ENCODE measurements at regions not wholly inside any gene's neighbourhood (a gene's known extent, or its start where the extent isn't known, plus 50 kb on each side); places are given as distances from the start of the nearest gene placed in this dataset.

DNA sequence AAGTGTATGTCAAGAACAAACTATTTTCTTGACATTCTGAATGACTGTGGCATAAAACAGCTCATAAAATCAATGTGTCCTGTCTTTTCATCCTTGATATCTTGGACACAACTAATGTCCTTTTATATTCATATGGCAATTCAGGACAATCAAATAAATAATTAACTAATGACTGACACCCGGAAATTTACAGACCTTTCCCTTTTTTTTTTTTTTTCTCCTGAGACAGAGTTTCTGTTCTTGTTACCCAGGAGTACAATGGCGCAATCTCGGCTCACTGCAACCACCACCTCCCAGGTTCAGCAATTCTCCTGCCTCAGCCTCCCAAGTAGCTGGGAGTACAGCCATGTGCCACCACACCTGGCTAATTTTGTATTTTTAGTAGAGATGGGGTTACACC, 107.1 kb upstream of the LGSN start:
- Mint-ChIP-seq H3K4me3 (no peak overlapping the region), H3K9me3 (no peaks in the 10 kb centered on the region), H3K4me1 (ENCODE audit: low read depth) (no peaks in the 10 kb centered on the region), H3K27me3 (ENCODE audit: low read depth) (no peaks in the 10 kb centered on the region), H3K27ac (no peak overlapping the region), H3K36me3 (ENCODE audit: low read depth) (no peaks in the 10 kb centered on the region)

DNA sequence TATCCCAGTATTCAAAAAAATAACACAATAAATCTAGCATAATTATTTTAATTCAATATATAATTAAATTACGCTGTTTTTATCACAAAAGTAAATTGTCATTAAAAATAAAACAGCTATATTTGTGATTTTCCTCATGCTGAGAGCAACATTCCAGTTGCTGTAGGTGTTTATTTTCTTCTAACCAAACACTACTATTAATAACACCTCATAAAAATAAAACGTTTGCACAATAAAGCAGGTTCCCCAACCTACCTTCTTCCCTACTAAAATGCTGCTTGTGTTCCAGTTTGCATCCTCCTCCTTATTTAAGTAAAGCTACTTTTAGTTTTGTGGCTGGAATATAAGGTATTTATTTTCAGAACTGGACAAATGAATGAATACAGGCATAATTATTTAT, 108.2 kb upstream of the LGSN start:
- H3K27me3 Mint-ChIP-seq (ENCODE audit: low read depth) = no peaks in the 10 kb centered on the region
- H3K4me1 Mint-ChIP-seq (ENCODE audit: low read depth) = no peaks in the 10 kb centered on the region
- H3K36me3 Mint-ChIP-seq (ENCODE audit: low read depth) = no peaks in the 10 kb centered on the region
- H3K27ac Mint-ChIP-seq = no peak overlapping the region
- H3K9me3 Mint-ChIP-seq = no peaks in the 10 kb centered on the region
- no peak overlapping the region for H3K4me3 Mint-ChIP-seq

DNA sequence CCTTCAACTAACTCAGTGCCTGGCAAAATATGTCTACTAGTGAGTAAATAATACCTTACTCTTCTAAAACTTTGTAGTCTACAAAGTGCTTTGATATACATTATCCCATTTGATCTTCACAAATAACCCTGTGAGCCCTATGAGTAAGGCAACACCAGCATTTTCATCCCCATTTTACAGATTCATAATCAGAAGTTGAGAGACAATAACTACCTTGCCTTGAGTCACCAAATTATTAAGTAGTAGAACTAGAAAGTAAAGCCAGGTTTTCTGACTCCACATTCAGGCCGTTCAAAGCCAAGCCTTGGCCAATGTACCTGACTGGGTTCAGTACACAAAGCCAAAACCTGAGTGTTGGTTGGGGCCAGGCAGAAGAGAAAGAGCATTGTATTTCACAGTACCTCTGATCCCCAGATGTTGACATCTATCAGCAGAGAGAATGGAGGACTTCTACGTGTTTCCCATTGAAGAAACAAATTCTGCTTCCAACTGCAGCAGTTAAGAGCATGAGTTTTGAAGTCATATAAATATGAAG, 111.3 kb upstream of the LGSN start:
- Mint-ChIP-seq H3K36me3 (ENCODE audit: low read depth) (no peaks in the 10 kb centered on the region), H3K27ac (no peak overlapping the region), H3K4me3 (no peak overlapping the region), H3K4me1 (ENCODE audit: low read depth) (no peaks in the 10 kb centered on the region), H3K9me3 (no peaks in the 10 kb centered on the region), H3K27me3 (ENCODE audit: low read depth) (no peaks in the 10 kb centered on the region)

DNA sequence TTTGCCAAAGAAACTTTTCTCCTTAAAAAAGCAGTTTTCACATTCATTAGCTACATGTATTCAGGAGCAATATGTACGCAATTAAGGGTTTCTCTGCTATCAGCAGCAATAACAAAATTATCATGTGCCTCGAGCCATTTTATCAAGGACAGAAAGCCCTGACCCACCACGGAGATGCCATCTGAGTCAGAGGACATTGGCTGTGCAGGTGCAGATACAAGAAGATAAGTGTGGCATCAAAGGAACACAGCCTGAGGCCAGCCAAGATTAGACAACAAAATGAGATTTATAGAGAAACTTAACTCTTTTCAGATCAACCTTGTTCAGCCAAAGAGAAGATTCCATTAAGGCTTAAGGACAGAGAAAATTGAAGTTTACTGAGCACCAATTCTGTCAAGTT, 115.2 kb upstream of the LGSN start:
- H3K36me3 Mint-ChIP-seq (ENCODE audit: low read depth) = no peaks in the 10 kb centered on the region
- H3K9me3 Mint-ChIP-seq = peaks cover 4% of the 10 kb centered on the region
- H3K27ac Mint-ChIP-seq = no peak overlapping the region
- no peaks in the 10 kb centered on the region for H3K4me1 Mint-ChIP-seq (ENCODE audit: low read depth)
- H3K4me3 Mint-ChIP-seq = no peak overlapping the region
- H3K27me3 Mint-ChIP-seq (ENCODE audit: low read depth) = no peaks in the 10 kb centered on the region

DNA sequence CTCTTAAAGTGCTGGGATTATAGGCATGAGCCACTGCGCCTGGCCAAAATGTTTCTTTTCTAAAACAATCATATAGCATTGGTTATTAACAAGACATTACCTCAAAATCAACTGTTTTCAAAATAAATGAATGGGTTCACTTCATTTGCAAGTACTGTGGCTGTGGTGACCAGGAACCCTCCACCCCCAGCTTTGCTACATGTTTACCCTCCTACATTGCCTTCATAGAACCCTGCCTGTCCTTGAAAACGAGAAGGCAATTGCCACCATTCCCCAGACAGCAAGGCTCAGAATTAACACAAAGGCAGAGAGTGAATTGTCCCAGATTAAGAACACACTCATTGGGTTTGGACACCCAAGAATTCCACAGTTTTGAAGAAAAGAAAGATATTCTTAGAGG, 116.6 kb upstream of the LGSN start:
- Mint-ChIP-seq H3K36me3 (ENCODE audit: low read depth) (no peaks in the 10 kb centered on the region), H3K27me3 (ENCODE audit: low read depth) (no peaks in the 10 kb centered on the region), H3K4me3 (no peak overlapping the region), H3K27ac (no peak overlapping the region), H3K9me3 (peaks cover 6% of the 10 kb centered on the region), H3K4me1 (ENCODE audit: low read depth) (peaks cover 1% of the 10 kb centered on the region)

DNA sequence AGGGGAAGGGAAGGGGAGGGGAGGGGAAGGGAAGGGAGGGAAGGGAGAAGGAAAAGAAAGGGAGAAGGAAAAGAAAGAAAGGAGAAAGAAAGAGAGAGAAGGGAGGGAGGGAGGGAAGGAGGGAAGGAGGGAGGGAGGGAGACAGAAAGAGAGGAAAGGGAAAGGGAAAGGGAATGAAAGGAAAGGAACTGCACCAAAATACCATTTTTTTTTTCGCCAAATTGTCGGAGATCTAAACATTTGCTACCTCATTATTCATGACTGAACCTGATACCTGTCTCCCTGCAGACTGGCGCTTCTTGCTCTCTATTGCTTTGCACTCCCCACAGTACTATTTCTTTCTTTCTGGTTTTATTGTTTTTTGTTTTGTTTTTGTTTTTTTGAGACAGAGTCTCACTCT, 117.3 kb upstream of the LGSN start:
- H3K9me3 Mint-ChIP-seq = peaks cover 7% of the 10 kb centered on the region
- H3K27ac Mint-ChIP-seq = no peak overlapping the region
- H3K4me1 Mint-ChIP-seq (ENCODE audit: low read depth) = peaks cover 1% of the 10 kb centered on the region
- no peaks in the 10 kb centered on the region for H3K27me3 Mint-ChIP-seq (ENCODE audit: low read depth)
- no peaks in the 10 kb centered on the region for H3K36me3 Mint-ChIP-seq (ENCODE audit: low read depth)
- no peak overlapping the region for H3K4me3 Mint-ChIP-seq

DNA sequence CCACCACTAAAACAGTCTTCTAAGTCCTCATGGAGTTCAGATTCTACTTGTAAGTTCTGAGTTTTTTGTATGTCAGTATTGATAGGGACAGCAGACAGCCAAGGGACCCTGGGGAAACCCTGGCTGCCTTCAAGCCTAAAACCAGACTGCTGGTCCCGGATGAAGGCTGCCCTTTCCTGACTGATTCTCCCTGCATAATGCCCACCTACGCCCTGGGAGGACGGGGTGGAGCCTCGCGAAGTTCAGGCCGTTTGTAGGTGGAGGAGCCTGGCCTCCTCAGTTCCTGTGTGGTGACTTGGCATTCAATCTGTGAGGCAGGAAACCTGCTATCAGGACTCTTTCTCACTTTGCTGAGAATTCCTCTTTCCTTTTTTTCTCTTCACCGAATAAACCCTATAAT, 120.3 kb upstream of the LGSN start:
- H3K27me3 Mint-ChIP-seq (ENCODE audit: low read depth) = no peaks in the 10 kb centered on the region
- H3K27ac Mint-ChIP-seq = no peak overlapping the region
- no peaks in the 10 kb centered on the region for H3K36me3 Mint-ChIP-seq (ENCODE audit: low read depth)
- H3K4me3 Mint-ChIP-seq = no peak overlapping the region
- H3K9me3 Mint-ChIP-seq = peaks cover 7% of the 10 kb centered on the region
- H3K4me1 Mint-ChIP-seq (ENCODE audit: low read depth) = peaks cover 1% of the 10 kb centered on the region

DNA sequence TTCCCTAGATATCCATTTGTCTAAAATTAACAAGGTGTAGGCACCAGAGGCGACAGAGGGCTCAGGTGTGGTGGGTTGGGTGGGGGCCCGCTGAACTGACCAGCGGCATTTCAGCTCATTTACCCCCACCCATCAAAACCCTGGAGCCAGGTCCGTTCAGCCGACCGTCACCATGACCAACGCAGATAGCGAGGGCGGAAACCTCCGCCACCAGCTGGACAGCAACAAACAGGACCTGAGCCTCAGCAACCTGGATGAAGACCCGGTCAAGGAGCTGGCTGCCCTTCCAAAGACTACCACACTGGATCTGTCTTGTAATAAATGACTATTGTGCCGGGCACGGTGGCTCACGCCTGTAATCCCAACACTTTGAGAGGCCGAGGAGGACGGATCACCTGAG, 120.8 kb upstream of the LGSN start:
- Mint-ChIP-seq H3K27me3 (ENCODE audit: low read depth) (no peaks in the 10 kb centered on the region), H3K9me3 (peaks cover 7% of the 10 kb centered on the region)

DNA sequence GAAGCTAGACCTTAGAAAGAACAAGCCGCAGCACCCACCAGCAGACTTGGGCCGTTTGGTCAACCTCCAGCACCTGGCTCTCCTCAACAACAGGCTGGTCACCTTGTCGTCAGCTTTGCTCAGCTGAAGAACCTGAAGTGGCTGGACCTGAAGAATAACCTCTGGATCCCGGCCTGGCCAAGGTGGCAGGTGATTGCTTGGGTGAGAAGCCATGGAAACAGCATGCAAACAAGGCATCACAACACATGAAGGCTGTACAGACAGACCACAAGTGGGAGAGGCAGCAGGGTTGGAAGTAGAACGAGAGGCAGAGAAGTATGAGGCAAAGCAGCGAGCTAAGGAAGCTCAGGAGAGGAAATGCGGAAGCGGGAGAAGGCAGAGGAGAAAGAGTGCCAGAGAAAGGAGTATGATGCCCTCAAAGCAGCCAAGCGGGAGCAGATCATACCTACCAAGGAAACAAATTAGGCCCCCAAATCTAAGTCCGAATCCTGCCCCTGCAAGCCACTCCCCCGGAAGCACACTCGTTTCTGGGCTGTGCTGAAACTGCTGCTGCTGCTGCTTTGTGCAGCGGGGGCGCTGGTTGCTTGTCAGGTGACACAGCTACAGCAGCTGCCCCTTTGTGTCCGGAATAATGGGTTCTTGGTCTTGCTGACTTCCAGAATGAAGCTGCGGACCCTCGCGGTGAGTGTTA, 121.6 kb upstream of the LGSN start:
- H3K9me3 Mint-ChIP-seq = peaks cover 7% of the 10 kb centered on the region
- H3K4me1 Mint-ChIP-seq (ENCODE audit: low read depth) = peaks cover 1% of the 10 kb centered on the region
- no peak overlapping the region for H3K4me3 Mint-ChIP-seq
- no peaks in the 10 kb centered on the region for H3K36me3 Mint-ChIP-seq (ENCODE audit: low read depth)
- H3K27ac Mint-ChIP-seq = no peak overlapping the region
- H3K27me3 Mint-ChIP-seq (ENCODE audit: low read depth) = no peaks in the 10 kb centered on the region

More for the DNA sequence above, 120.8 kb upstream of the LGSN start:
- H3K4me1 Mint-ChIP-seq (ENCODE audit: low read depth) = peaks cover 1% of the 10 kb centered on the region
- H3K4me3 Mint-ChIP-seq = no peak overlapping the region
- H3K27ac Mint-ChIP-seq = no peak overlapping the region
- no peaks in the 10 kb centered on the region for H3K36me3 Mint-ChIP-seq (ENCODE audit: low read depth)

DNA sequence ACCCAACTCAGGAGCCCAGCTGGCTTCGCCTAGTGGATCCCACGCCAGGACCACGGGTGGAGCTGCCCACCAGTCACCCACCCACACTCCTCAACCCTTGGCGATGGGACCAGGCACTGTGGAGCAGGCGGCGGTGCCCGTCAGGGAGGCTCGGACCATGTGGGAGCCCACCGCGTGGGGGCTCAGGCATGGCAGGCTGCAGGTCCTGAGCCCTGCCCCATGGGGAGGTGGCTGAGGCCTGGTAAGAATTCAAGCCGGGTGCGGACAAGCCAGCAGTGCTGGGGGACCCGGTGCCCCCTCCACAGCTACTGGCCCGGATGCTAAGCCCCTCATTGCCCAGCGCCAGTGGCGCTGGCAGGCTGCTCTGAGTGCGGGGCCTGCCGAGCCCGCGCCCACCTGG, 123.1 kb upstream of the LGSN start:
- Mint-ChIP-seq H3K27me3 (ENCODE audit: low read depth) (no peaks in the 10 kb centered on the region), H3K4me3 (no peak overlapping the region), H3K9me3 (peaks cover 7% of the 10 kb centered on the region)

DNA sequence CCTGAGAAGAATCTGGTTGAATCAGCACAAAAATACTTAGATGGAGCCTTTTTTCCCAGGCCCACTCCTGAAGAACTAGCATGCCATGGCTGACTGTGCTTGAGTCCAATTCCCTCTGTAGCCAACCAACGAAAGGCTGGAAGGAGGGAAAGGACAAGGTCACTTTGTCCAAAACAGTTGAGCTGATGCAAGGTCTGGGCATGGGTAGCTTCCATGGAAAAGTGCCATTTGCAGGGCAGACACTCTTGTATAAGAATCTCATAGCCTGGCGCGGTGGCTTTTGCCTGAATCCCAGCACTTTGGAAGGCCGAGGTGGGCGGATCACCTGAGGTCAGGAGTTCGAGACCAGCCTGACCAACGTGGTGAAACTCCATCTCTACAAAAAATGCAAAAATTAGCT, 125.0 kb upstream of the LGSN start:
- no peak overlapping the region for H3K27ac Mint-ChIP-seq
- H3K4me1 Mint-ChIP-seq (ENCODE audit: low read depth) = peaks cover 1% of the 10 kb centered on the region
- peaks cover 4% of the 10 kb centered on the region for H3K9me3 Mint-ChIP-seq
- H3K27me3 Mint-ChIP-seq (ENCODE audit: low read depth) = no peaks in the 10 kb centered on the region
- H3K36me3 Mint-ChIP-seq (ENCODE audit: low read depth) = no peaks in the 10 kb centered on the region
- H3K4me3 Mint-ChIP-seq = no peak overlapping the region

More for the DNA sequence above, 123.1 kb upstream of the LGSN start:
- no peak overlapping the region for H3K27ac Mint-ChIP-seq
- H3K36me3 Mint-ChIP-seq (ENCODE audit: low read depth) = no peaks in the 10 kb centered on the region
- peaks cover 1% of the 10 kb centered on the region for H3K4me1 Mint-ChIP-seq (ENCODE audit: low read depth)

DNA sequence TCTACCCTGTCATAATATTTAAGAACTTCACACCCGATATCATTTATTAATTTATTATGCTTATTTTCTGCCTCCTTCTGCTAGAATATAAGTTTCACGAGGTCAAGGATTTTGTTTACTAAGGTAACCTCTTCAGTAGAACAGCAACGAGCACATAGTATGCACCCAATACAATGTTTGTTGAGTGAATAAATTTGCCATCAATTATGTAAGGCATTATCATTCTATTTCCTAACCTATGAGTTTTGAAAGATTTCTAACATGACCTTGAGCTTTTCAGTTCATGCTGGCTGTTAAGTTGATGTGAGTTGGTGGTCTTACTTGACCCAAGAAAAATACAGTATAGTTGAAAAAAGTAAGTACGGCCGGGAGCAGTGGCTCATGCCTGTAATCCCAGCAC, 125.9 kb upstream of the LOC128125822 start:
- peaks cover under 1% of the 10 kb centered on the region for H3K9me3 Mint-ChIP-seq
- H3K36me3 Mint-ChIP-seq (ENCODE audit: low read depth) = no peaks in the 10 kb centered on the region
- H3K4me1 Mint-ChIP-seq (ENCODE audit: low read depth) = no peaks in the 10 kb centered on the region
- peaks cover 3% of the 10 kb centered on the region for H3K27me3 Mint-ChIP-seq (ENCODE audit: low read depth)
- H3K27ac Mint-ChIP-seq = no peak overlapping the region
- no peak overlapping the region for H3K4me3 Mint-ChIP-seq

DNA sequence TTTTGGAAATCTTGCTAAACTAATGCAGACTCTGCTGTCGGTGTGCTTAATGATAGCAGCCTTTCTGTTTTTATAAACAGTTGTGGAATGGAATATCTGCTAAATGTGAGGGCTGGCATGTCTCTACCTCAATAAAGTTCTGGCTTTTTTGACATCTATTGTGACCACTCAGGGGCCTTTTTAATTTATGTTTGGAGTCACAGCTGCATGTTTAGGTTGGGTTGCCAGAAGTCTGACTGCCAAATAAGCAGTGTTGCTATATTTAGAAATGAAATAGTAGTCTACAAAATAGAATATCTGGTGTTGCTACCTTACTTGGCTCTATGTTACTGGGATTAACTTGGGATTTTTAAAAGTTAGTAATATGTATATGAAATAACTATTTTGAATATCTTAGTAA, 125.1 kb upstream of the LOC128125822 start:
- Mint-ChIP-seq H3K4me1 (ENCODE audit: low read depth) (no peaks in the 10 kb centered on the region), H3K9me3 (no peaks in the 10 kb centered on the region), H3K27ac (no peak overlapping the region), H3K27me3 (ENCODE audit: low read depth) (peaks cover 3% of the 10 kb centered on the region), H3K36me3 (ENCODE audit: low read depth) (no peaks in the 10 kb centered on the region), H3K4me3 (no peak overlapping the region)

DNA sequence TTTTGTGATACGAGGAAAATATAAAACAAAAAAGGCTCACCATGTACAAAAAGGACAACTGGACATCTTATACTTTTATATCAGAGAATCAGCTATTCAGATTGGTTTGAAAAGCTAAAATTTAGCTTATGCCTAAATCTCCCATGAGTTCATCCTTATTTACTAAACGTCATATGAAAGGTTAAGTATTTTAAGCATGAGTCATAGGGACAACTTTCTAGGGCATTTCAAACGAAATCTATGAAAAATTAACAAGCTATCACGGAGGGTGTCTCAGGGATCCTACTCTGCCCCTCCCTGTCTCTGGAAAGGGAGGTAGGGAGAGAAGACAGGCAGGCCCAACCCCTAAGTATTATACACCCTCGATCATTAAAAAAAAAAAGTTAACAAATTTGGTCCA, 124.1 kb upstream of the LOC128125822 start:
- no peak overlapping the region for H3K4me3 Mint-ChIP-seq
- no peaks in the 10 kb centered on the region for H3K9me3 Mint-ChIP-seq
- peaks cover 3% of the 10 kb centered on the region for H3K27me3 Mint-ChIP-seq (ENCODE audit: low read depth)
- no peak overlapping the region for H3K27ac Mint-ChIP-seq
- H3K4me1 Mint-ChIP-seq (ENCODE audit: low read depth) = no peaks in the 10 kb centered on the region
- H3K36me3 Mint-ChIP-seq (ENCODE audit: low read depth) = no peaks in the 10 kb centered on the region

DNA sequence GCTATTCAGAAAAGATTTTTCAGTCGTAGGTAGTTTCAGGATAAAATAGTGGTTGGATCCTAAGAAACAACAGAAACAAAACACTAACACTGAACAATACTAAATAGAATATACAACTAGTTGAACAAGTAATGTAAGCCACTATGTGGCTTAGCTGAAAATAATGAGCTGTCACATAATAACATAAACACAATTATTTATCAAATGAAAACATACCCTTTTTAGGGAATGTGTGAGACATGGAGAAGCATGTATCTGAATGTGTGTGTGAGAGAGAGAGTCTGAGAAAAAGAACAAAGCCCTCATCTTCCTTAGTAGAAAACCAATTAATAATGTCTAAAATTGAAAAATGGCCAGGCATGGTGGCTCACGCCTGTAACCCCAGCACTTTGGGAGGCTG, 122.6 kb upstream of the LOC128125822 start:
- Mint-ChIP-seq H3K9me3 (no peaks in the 10 kb centered on the region), H3K4me1 (ENCODE audit: low read depth) (no peaks in the 10 kb centered on the region), H3K4me3 (no peak overlapping the region), H3K27me3 (ENCODE audit: low read depth) (peaks cover 3% of the 10 kb centered on the region), H3K27ac (no peak overlapping the region), H3K36me3 (ENCODE audit: low read depth) (no peaks in the 10 kb centered on the region)

DNA sequence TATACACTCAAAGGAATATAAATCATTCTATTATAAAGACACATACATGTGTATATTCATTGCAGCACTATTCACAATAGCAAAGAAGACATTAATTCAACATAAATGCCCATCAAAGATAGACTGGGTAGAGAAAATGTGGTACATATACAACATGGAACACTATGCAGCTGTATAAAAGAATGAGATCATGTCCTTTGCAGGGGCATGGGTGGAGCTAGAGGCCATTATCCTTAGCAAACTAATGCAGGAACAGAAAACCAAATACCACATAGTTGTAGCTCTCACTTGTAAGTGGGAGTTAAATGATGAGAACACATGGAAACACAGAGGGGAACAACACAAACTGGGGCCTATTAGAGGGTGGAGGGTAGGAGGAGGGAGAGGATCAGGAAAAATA, 121.0 kb upstream of the LOC128125822 start:
- no peaks in the 10 kb centered on the region for H3K9me3 Mint-ChIP-seq
- H3K27me3 Mint-ChIP-seq (ENCODE audit: low read depth) = peaks cover 3% of the 10 kb centered on the region
- no peak overlapping the region for H3K27ac Mint-ChIP-seq
- H3K36me3 Mint-ChIP-seq (ENCODE audit: low read depth) = no peaks in the 10 kb centered on the region
- H3K4me3 Mint-ChIP-seq = no peak overlapping the region
- H3K4me1 Mint-ChIP-seq (ENCODE audit: low read depth) = no peaks in the 10 kb centered on the region
